ENCODE measurements at regions not wholly inside any gene's neighbourhood (a gene's known extent, or its start where the extent isn't known, plus 50 kb on each side); places are given as distances from the start of the nearest gene placed in this dataset.

GRCh38 chr2:41879235-41879916 lies 168.4 kb upstream of the PKDCC start:
- peak in 2 of 3 donors; percentile 42 to 59 for DNase-seq

DNA sequence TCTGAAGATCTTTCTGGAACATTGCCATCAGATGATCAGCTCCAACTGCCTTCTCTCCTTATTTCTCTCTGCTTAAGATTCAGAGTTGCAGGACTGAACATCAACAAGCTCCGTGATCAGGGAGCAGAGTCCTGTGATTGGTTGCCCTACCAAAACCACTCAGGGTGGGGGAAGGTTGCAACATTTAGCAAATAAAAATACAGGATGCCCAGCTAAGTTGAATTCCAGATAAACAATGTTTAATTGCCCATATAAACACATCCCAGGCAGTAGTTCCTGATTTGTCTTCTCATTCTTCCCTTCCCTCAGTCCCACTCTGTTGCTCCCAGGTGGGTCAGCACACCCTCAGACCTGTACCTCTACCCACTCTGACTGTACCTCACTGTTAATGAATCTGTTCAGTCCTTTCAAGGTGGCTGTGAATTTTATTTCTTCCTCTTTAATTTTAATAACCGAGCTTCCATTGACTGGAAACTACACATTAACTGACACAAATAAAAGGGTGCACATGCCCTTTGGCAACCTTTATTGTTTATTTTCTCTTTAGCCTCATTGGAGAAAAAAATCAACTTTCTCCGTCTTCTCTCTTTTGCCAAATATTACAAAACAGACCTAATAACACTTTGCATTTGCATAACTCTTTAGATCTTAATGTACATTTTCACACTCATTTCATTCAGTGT lies 167.1 kb upstream of the PKDCC start:
- peak in 1 of 3 donors; percentile 23 for DNase-seq

- no peak for DNase-seq
Measured at GRCh38 chr2:41881249-41881648, 166.6 kb upstream of the PKDCC start.

- no peak for DNase-seq
Measured at GRCh38 chr2:41884718-41885117, 163.1 kb upstream of the PKDCC start.

- DNase-seq: no peak
Measured at GRCh38 chr2:41886145-41886664, 161.6 kb upstream of the PKDCC start.

GRCh38 chr2:41886757-41887156 lies 161.1 kb upstream of the PKDCC start:
- peak in 1 of 3 donors; percentile 19 for DNase-seq

- DNase-seq: no peak
Measured at GRCh38 chr2:41890341-41890740, 157.5 kb upstream of the PKDCC start.

DNA sequence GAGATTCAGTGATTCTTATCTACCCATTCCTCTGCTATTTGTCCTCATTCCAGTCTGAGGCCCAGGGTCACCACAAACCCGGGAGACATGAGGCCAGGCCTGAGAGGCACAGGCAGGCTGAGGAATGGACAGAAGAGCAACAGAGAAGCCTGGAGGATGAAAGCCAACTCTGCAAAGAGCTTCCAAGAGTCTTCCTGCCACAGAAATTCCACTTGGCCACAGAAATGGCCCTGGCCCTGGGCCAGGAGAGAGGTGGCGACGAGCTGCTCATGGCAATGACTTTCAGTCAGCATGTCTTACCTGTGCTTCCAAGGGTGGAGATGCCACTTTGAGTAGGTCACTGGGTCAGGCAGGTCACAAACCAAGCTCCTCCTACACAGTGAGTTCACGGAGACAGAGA lies 155.3 kb upstream of the PKDCC start:
- DNase-seq: no peak

GRCh38 chr2:41894563-41895333 lies 153.1 kb upstream of the PKDCC start:
- no peak for DNase-seq

- no peak for DNase-seq
Measured at GRCh38 chr2:41895334-41895664, 152.5 kb upstream of the PKDCC start.

DNA sequence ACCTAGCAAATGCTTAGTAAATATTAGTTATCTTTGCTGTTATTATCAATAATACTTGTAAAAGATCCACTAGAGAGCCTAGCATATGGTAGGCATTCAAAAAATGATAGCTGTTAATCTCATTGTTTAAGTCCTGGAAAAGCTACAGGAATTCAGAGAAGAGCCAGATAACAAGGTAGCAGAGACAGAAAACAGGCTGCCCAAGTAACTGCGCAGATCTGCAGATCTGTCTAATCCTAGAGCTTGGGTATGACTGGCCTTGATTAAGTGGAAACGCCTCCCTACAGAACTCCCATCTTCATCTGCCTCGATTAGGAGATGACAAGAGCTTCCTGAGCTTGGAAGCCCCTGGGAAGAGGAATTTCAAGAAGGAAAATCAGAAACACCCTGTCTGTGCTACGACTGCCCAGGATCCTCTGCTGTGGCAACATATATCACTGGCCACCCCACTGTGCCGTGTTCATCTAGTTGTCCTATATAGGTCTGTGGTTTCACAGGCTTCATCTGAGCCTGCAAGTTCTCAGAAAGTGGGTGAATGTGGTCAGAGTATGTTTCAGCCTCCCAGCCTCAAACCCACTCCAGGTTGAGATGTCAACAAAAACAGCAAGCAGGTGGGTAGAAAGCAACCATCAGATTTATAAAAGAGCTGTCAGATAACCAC lies 151.5 kb upstream of the PKDCC start:
- no peak for DNase-seq

GRCh38 chr2:41899189-41899588 lies 148.6 kb upstream of the PKDCC start:
- no peak for DNase-seq

GRCh38 chr2:41900101-41900577 lies 147.7 kb upstream of the PKDCC start:
- DNase-seq: peak in 2 of 3 donors; percentile 65 to 73

- DNase-seq: no peak
Measured at GRCh38 chr2:41902897-41903296, 144.9 kb upstream of the PKDCC start.

GRCh38 chr2:41903474-41904135 lies 144.2 kb upstream of the PKDCC start:
- DNase-seq: peak in 2 of 3 donors; percentile 28 to 51

DNA sequence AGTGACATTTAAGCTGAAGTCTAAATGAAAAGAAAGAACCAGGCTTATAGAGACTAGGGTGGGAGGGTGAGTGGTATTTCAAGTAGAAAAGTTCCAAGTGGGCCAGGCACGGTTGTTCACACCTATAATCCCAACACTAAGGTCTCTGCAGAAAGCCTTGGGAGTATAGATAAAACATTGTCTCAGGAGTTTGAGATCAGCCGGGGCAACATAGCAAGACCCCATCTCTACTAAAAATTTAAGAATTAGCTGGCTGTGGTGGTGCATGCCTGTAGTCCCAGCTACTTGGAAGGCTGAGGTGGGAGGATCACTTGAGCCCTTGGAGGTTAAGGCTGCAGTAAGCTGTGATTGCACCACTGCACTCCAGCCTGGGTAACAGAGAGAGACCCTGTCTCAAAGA lies 143.4 kb upstream of the PKDCC start:
- no peak for DNase-seq

- no peak for DNase-seq
Measured at GRCh38 chr2:41905597-41906337, 142.1 kb upstream of the PKDCC start.

- DNase-seq: peak in 2 of 3 donors; percentile 57 to 79
Measured at GRCh38 chr2:41906338-41906725, 141.5 kb upstream of the PKDCC start.

GRCh38 chr2:41907141-41907540 lies 140.7 kb upstream of the PKDCC start:
- no peak for DNase-seq

DNA sequence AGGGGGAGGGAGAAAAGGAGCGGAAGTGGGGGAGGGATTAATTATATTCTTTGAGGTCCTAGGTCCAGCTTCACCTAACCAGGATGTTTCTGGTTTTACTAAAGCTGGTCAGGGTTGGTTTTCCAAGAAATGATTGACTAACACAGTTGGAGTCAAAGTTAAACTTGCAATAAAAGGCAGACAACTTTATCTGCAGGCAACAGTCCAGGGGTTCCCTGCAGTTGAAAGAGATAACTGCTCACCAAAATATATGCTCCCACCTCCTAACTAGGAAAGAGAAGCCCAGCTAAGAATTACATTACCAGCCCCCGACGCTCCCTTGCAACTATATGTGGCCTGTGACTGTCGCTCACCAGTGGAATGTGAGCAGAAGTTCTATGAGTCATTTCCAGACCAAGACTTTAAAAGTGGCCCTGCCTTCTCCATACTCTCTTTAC lies 140.0 kb upstream of the PKDCC start:
- DNase-seq: peak in 1 of 3 donors; percentile 35

GRCh38 chr2:41908349-41908748 lies 139.5 kb upstream of the PKDCC start:
- no peak for DNase-seq
